ENCODE measurements at regions not wholly inside any gene's neighbourhood (a gene's known extent, or its start where the extent isn't known, plus 50 kb on each side); places are given as distances from the start of the nearest gene placed in this dataset.
"Not testable (repeated sequence)": the region's sequence is repeated elsewhere in the genome, so short reads cannot be mapped to it uniquely, and the experiment has no call there.

DNA sequence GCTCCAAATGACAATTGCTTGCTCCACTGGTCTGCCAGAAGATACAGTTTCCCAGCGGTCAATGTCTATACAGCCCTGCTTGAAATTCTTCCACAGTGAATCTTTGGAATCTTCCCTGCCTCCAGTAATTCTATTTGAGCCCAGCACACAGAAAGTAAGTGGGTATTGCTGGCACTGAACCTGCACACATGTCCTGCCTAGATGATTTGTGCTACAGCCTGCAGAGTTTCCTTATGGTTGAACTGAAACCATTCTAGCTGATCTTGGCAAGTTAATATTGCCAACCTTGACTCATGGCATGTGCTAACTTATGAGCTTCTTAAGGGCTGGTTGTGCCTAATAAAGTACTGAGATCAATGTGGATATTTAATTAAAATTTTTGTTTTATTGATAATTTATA lies 553.8 kb upstream of the GNPDA2 start:
- Histone ChIP-seq H3K4me1 (ENCODE audit: control insufficient read depth, insufficient read depth, low read length) (no peaks in the 10 kb centered on the region), H3K9me3 (ENCODE audit: control insufficient read depth, insufficient read depth, low read length) (no peaks in the 10 kb centered on the region), H3K36me3 (ENCODE audit: control insufficient read depth, insufficient read depth, low read length) (no peaks in the 10 kb centered on the region), H3K4me3 (ENCODE audit: low read depth, low read length) (no peak overlapping the region), H3K27ac (ENCODE audit: low read depth, low read length) (no peak overlapping the region), H3K9ac (ENCODE audit: low read depth, low read length) (no peak overlapping the region), H3K27me3 (ENCODE audit: control insufficient read depth, insufficient read depth, low read length) (no peaks in the 10 kb centered on the region)

GRCh38 chr4:45275862-45276261 lies 549.5 kb upstream of the GNPDA2 start:
- H3K27ac ChIP-seq (ENCODE audit: low read depth, low read length), result no peak overlapping the region
- H3K9ac ChIP-seq (ENCODE audit: low read depth, low read length), result no peak overlapping the region
- H3K27me3 ChIP-seq (ENCODE audit: control insufficient read depth, insufficient read depth, low read length), result no peaks in the 10 kb centered on the region
- no peaks in the 10 kb centered on the region for H3K9me3 ChIP-seq (ENCODE audit: control insufficient read depth, insufficient read depth, low read length)
- H3K36me3 ChIP-seq (ENCODE audit: control insufficient read depth, insufficient read depth, low read length), result no peaks in the 10 kb centered on the region
- H3K4me3 ChIP-seq (ENCODE audit: low read depth, low read length), result no peak overlapping the region
- no peaks in the 10 kb centered on the region for H3K4me1 ChIP-seq (ENCODE audit: control insufficient read depth, insufficient read depth, low read length)

DNA sequence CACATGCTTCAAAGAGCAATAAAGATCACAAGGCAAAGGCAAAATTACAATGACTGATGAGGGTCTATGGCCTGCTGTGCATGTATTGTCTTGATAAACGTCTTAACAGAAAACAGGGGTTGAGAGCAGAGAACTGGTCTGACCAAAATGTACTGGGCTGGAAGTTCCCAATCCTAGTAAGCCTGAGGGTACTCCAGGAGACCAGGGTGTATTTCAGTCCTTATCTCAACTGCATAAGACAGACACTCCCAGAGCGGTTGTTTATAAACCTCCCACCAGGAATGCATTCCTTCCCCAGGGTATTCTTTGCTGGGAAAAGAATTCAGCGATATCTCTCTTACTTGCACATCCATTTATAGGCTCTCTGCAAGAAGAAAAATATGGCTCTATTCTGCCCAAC lies 521.8 kb upstream of the GNPDA2 start:
- not testable (repeated sequence) for H3K36me3 ChIP-seq (ENCODE audit: control insufficient read depth, insufficient read depth, low read length); H3K27ac ChIP-seq (ENCODE audit: low read depth, low read length); H3K9ac ChIP-seq (ENCODE audit: low read depth, low read length); H3K4me1 ChIP-seq (ENCODE audit: control insufficient read depth, insufficient read depth, low read length); H3K27me3 ChIP-seq (ENCODE audit: control insufficient read depth, insufficient read depth, low read length); H3K4me3 ChIP-seq (ENCODE audit: low read depth, low read length)
- peaks cover 12% of the 10 kb centered on the region; the same call in 1 of the 2 replicates for H3K9me3 ChIP-seq (ENCODE audit: control insufficient read depth, insufficient read depth, low read length)

DNA sequence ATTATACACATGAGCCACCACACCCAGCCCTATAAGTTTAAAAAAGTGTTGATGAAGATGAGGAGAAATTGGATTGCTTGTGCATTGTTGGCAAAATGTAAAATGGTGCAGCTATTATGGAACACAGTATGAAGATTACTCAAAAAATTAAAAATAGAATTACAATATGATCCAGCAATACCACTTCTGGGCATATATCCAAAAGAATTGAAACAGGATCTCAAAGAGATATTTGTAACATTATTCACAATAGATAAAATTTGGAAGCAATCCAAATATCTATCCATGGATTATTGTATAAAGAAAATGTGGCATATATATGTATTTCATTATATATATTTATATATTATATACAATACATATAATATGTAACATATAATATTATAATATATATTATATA lies 515.6 kb upstream of the GNPDA2 start:
- Histone ChIP-seq H3K9me3 (ENCODE audit: control insufficient read depth, insufficient read depth, low read length) (no peaks in the 10 kb centered on the region), H3K4me3 (ENCODE audit: low read depth, low read length) (no peak overlapping the region)

GRCh38 chr4:45229206-45229605 lies 502.9 kb upstream of the GNPDA2 start:
- no peak overlapping the region for H3K9ac ChIP-seq (ENCODE audit: low read depth, low read length)
- H3K27me3 ChIP-seq (ENCODE audit: control insufficient read depth, insufficient read depth, low read length), result no peaks in the 10 kb centered on the region
- H3K27ac ChIP-seq (ENCODE audit: low read depth, low read length), result no peak overlapping the region
- H3K9me3 ChIP-seq (ENCODE audit: control insufficient read depth, insufficient read depth, low read length), result peaks cover 12% of the 10 kb centered on the region
- no peaks in the 10 kb centered on the region for H3K36me3 ChIP-seq (ENCODE audit: control insufficient read depth, insufficient read depth, low read length)
- no peaks in the 10 kb centered on the region for H3K4me1 ChIP-seq (ENCODE audit: control insufficient read depth, insufficient read depth, low read length)
- H3K4me3 ChIP-seq (ENCODE audit: low read depth, low read length), result no peak overlapping the region

More for the DNA sequence above, 515.6 kb upstream of the GNPDA2 start:
- H3K36me3 ChIP-seq (ENCODE audit: control insufficient read depth, insufficient read depth, low read length), result no peaks in the 10 kb centered on the region
- H3K27me3 ChIP-seq (ENCODE audit: control insufficient read depth, insufficient read depth, low read length), result no peaks in the 10 kb centered on the region
- no peak overlapping the region for H3K9ac ChIP-seq (ENCODE audit: low read depth, low read length)
- H3K27ac ChIP-seq (ENCODE audit: low read depth, low read length), result no peak overlapping the region
- H3K4me1 ChIP-seq (ENCODE audit: control insufficient read depth, insufficient read depth, low read length), result no peaks in the 10 kb centered on the region

GRCh38 chr4:45215976-45216542 lies 489.7 kb upstream of the GNPDA2 start:
- Histone ChIP-seq H3K36me3 (ENCODE audit: control insufficient read depth, insufficient read depth, low read length) (no peaks in the 10 kb centered on the region), H3K27ac (ENCODE audit: low read depth, low read length) (no peak overlapping the region), H3K4me1 (ENCODE audit: control insufficient read depth, insufficient read depth, low read length) (no peaks in the 10 kb centered on the region), H3K4me3 (ENCODE audit: low read depth, low read length) (no peak overlapping the region), H3K9me3 (ENCODE audit: control insufficient read depth, insufficient read depth, low read length) (peaks cover 9% of the 10 kb centered on the region; the same call in 1 of the 2 replicates), H3K9ac (ENCODE audit: low read depth, low read length) (no peak overlapping the region), H3K27me3 (ENCODE audit: control insufficient read depth, insufficient read depth, low read length) (no peaks in the 10 kb centered on the region)

DNA sequence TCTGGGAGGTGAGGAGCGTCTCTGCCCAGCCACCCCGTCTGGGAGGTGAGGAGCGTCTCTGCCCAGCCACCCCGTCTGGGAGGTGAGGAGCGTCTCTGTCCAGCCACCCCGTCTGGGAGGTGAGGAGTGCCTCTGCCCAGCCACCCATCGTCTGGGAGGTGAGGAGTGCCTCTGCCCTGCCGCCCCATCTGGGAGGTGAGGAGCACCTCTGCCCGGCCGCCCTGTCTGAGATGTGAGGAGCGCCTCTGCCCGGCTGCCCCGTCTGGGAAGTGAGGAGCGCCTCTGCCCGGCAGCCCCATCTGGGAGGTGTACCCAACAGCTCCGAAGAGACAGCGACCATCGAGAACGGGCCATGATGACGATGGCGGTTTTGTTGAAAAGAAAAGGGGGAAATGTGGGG lies 482.1 kb upstream of the GNPDA2 start:
- not testable (repeated sequence) for H3K27ac ChIP-seq (ENCODE audit: low read depth, low read length); H3K4me3 ChIP-seq (ENCODE audit: low read depth, low read length); H3K27me3 ChIP-seq (ENCODE audit: control insufficient read depth, insufficient read depth, low read length); H3K9ac ChIP-seq (ENCODE audit: low read depth, low read length); H3K9me3 ChIP-seq (ENCODE audit: control insufficient read depth, insufficient read depth, low read length); H3K4me1 ChIP-seq (ENCODE audit: control insufficient read depth, insufficient read depth, low read length); H3K36me3 ChIP-seq (ENCODE audit: control insufficient read depth, insufficient read depth, low read length)

GRCh38 chr4:45207864-45208331 lies 481.5 kb upstream of the GNPDA2 start:
- H3K27me3 ChIP-seq (ENCODE audit: control insufficient read depth, insufficient read depth, low read length); H3K4me3 ChIP-seq (ENCODE audit: low read depth, low read length); H3K4me1 ChIP-seq (ENCODE audit: control insufficient read depth, insufficient read depth, low read length); H3K36me3 ChIP-seq (ENCODE audit: control insufficient read depth, insufficient read depth, low read length); H3K9me3 ChIP-seq (ENCODE audit: control insufficient read depth, insufficient read depth, low read length); H3K9ac ChIP-seq (ENCODE audit: low read depth, low read length); H3K27ac ChIP-seq (ENCODE audit: low read depth, low read length): not testable (repeated sequence)

DNA sequence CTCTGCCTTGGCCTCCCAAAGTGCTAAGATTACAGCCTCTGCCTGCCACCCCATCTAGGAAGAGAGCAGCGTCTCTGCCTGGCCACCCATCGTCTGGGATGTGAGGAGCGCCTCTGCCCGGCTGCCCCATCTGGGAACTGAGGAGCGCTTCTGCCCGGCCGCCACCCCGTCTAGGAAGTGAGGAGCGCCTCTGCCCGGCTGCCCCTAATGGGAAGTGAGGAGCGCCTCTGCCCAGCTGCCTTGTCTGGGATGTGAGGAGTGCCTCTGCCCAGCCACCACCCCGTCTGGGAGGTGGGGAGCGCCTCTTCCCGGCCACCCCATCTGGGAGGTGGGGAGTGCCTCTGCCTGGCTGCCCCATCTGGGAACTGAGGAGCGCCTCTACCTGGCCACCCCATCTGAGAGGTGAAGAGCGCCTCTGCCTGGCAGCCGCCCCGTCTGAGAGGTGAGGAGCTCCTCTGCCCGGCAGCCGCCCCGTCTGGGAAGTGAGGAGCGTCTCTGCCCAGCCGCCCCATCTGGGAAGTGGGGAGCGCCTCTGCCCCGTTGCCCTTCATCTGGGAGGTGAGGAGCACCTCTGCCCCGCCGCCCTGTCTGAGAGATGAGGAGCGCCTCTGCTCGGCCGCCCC lies 481.0 kb upstream of the GNPDA2 start:
- H3K9ac ChIP-seq (ENCODE audit: low read depth, low read length); H3K4me1 ChIP-seq (ENCODE audit: control insufficient read depth, insufficient read depth, low read length); H3K9me3 ChIP-seq (ENCODE audit: control insufficient read depth, insufficient read depth, low read length); H3K27me3 ChIP-seq (ENCODE audit: control insufficient read depth, insufficient read depth, low read length); H3K27ac ChIP-seq (ENCODE audit: low read depth, low read length); H3K36me3 ChIP-seq (ENCODE audit: control insufficient read depth, insufficient read depth, low read length); H3K4me3 ChIP-seq (ENCODE audit: low read depth, low read length): not testable (repeated sequence)

GRCh38 chr4:45199736-45200135 lies 473.4 kb upstream of the GNPDA2 start:
- no peaks in the 10 kb centered on the region for H3K27me3 ChIP-seq (ENCODE audit: control insufficient read depth, insufficient read depth, low read length)
- H3K4me3 ChIP-seq (ENCODE audit: low read depth, low read length), result no peak overlapping the region
- H3K9ac ChIP-seq (ENCODE audit: low read depth, low read length), result no peak overlapping the region
- no peaks in the 10 kb centered on the region for H3K4me1 ChIP-seq (ENCODE audit: control insufficient read depth, insufficient read depth, low read length)
- no peaks in the 10 kb centered on the region for H3K9me3 ChIP-seq (ENCODE audit: control insufficient read depth, insufficient read depth, low read length)
- H3K36me3 ChIP-seq (ENCODE audit: control insufficient read depth, insufficient read depth, low read length), result no peaks in the 10 kb centered on the region
- no peak overlapping the region for H3K27ac ChIP-seq (ENCODE audit: low read depth, low read length)

- H3K4me1 ChIP-seq (ENCODE audit: control insufficient read depth, insufficient read depth, low read length), result no peaks in the 10 kb centered on the region
- no peaks in the 10 kb centered on the region for H3K36me3 ChIP-seq (ENCODE audit: control insufficient read depth, insufficient read depth, low read length)
- no peaks in the 10 kb centered on the region for H3K9me3 ChIP-seq (ENCODE audit: control insufficient read depth, insufficient read depth, low read length)
- H3K9ac ChIP-seq (ENCODE audit: low read depth, low read length), result no peak overlapping the region
- H3K27me3 ChIP-seq (ENCODE audit: control insufficient read depth, insufficient read depth, low read length), result no peaks in the 10 kb centered on the region
- no peak overlapping the region for H3K4me3 ChIP-seq (ENCODE audit: low read depth, low read length)
- no peak overlapping the region for H3K27ac ChIP-seq (ENCODE audit: low read depth, low read length)
Observed at GRCh38 chr4:45188501-45188900, 462.1 kb upstream of the GNPDA2 start.

Measured in HUES48 (cell line).